ENCODE measurements at regions not wholly inside any gene's neighbourhood (a gene's known extent, or its start where the extent isn't known, plus 50 kb on each side); places are given as distances from the start of the nearest gene placed in this dataset.

DNA sequence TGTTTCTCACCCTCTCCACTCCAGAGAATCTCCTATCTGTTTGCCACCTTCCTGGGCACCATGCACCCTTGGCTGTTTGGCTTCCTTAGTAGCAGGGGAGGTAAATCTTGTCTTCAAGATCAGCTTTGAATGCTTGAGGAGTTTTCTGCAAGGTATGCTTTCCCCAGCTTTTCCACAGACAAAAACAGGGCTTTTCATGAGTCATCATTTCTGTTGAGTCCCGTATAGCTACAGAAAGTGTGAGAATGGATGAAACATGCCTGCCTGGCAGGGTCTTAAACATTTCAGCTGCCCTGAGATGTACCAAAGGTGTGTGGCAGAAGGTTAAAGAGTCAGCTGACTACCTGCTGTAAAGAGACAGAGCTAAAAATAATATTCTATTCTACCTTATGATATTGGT, 875.2 kb upstream of the EEF2KMT start:
- in situ Hi-C loops (cut with MboI; ENCODE audit: low sequenced_read_pairs, unreplicated experiment), result no loop called here
- DNase-seq (ENCODE audit: low spot score), result no peak
- TF ChIP-seq, protein P1, sequence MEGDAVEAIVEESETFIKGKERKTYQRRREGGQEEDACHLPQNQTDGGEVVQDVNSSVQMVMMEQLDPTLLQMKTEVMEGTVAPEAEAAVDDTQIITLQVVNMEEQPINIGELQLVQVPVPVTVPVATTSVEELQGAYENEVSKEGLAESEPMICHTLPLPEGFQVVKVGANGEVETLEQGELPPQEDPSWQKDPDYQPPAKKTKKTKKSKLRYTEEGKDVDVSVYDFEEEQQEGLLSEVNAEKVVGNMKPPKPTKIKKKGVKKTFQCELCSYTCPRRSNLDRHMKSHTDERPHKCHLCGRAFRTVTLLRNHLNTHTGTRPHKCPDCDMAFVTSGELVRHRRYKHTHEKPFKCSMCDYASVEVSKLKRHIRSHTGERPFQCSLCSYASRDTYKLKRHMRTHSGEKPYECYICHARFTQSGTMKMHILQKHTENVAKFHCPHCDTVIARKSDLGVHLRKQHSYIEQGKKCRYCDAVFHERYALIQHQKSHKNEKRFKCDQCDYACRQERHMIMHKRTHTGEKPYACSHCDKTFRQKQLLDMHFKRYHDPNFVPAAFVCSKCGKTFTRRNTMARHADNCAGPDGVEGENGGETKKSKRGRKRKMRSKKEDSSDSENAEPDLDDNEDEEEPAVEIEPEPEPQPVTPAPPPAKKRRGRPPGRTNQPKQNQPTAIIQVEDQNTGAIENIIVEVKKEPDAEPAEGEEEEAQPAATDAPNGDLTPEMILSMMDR (IDR thresholded peaks at IDR 0.05; ENCODE audit: borderline replicate concordance, control extremely low read depth, extremely low read depth, insufficient read depth, missing control alignments), result no peak

DNA sequence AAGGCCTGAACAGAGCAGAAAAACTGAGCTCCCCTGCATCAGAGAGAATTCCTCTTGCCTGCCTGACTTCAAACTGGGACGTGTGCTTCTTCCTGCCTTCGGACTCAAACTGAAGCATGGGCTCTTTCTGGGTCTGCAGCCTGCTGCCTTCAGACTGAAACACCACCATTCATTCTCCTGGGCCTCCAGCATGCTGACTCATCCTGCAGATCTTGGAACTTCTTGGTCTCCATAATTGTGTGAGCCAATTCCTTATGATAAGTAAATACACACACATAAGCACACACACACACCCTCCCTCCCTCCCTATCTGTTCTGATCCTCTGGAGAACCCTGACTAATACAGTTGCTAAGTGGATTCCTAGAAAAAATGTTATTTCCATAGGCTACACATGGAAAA, 874.3 kb upstream of the EEF2KMT start:
- DNase-seq (ENCODE audit: low spot score), result no peak
- in situ Hi-C loops (cut with MboI; ENCODE audit: low sequenced_read_pairs, unreplicated experiment), result no loop called here

DNA sequence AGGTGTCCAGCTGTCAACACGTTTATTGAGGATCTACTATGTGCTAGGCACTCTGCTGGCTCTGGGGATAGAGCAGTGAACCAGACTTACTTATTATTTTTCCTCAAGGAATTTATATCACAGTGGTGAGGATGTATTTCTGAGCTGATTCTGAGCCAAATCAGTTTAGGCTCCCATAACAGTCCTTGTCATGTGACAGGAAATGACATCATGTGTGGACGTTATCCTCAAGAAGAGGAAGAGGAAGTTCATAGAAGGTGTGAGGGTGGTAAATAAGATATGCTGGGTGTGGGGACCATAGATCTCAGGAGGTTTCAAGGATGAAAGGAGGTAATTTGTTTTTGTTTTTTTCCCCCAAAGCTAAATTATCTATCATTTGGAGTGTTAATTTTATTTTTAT, 873.5 kb upstream of the EEF2KMT start:
- TF ChIP-seq, protein P1 (IDR thresholded peaks at IDR 0.05; ENCODE audit: borderline replicate concordance, control extremely low read depth, extremely low read depth, insufficient read depth, missing control alignments), result no peak
- in situ Hi-C loops (cut with MboI; ENCODE audit: low sequenced_read_pairs, unreplicated experiment), result no loop called here

More for the DNA sequence above, 874.3 kb upstream of the EEF2KMT start:
- TF ChIP-seq, protein P1 (IDR thresholded peaks at IDR 0.05; ENCODE audit: borderline replicate concordance, control extremely low read depth, extremely low read depth, insufficient read depth, missing control alignments), result no peak

DNA sequence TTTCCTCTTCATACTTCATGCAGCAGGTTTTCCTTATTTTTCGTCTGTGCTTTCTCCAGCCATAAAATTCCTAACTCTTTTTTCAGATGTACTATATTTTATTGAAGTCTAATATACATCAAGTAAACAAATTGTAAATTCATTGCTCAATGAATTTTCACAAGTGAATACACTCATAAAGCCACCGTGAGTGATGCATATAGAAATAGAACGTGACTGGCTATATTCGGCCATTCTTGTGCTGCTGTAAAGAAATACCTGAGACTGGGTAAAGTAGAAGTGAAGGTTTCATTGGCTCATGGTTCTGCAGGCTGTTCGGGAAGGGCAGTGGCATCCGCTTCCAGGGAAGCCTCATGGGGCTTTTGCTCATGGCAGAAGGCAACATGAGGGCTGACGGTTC, 868.4 kb upstream of the EEF2KMT start:
- in situ Hi-C loops (cut with MboI; ENCODE audit: low sequenced_read_pairs, unreplicated experiment), result no loop called here
- DNase-seq (ENCODE audit: low spot score), result no peak
- TF ChIP-seq, protein P1 (IDR thresholded peaks at IDR 0.05; ENCODE audit: borderline replicate concordance, control extremely low read depth, extremely low read depth, insufficient read depth, missing control alignments), result no peak

More for the DNA sequence above, 873.5 kb upstream of the EEF2KMT start:
- DNase-seq (ENCODE audit: low spot score), result no peak

DNA sequence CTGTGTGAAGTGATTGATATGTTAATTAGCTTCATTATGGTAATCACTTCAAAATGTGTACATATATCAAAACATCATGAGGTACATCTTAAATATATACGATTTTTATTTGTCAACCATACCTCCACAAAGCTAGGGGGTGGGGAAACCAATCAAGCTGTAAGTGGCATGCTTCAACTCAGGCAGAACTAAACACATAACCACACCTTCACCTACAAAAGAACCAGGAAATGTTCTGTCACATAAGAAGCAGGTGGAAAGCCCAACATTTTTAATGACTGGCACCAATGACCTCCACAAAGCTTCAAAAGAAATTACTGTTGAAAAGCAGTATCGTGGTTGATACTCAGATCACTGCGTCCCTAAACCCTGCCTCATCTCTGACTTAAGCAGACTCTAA, 867.7 kb upstream of the EEF2KMT start:
- in situ Hi-C loops (cut with MboI; ENCODE audit: low sequenced_read_pairs, unreplicated experiment), result no loop called here
- DNase-seq (ENCODE audit: low spot score), result no peak
- TF ChIP-seq, protein P1 (IDR thresholded peaks at IDR 0.05; ENCODE audit: borderline replicate concordance, control extremely low read depth, extremely low read depth, insufficient read depth, missing control alignments), result no peak

DNA sequence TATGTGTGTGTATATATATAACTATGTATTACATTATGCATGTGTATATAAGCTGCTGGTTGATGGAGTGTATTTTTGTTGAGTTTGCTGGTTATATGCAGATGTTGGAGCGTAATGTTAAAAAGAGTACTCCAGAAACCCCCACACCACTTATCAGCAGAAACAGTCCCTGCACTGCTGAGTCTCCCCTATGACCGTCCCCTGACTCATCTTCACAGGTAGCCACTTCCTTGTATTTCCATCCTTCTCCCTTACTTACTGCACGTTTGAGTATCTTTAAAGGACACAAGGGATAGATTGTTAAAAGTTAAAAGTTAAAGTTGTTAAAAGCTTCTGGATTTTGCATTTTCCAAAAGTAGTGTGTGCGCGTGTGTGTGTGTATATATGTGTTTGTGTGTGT, 853.9 kb upstream of the EEF2KMT start:
- TF ChIP-seq, protein P1 (IDR thresholded peaks at IDR 0.05; ENCODE audit: borderline replicate concordance, control extremely low read depth, extremely low read depth, insufficient read depth, missing control alignments), result no peak
- in situ Hi-C loops (cut with MboI; ENCODE audit: low sequenced_read_pairs, unreplicated experiment), result no loop called here
- no peak for DNase-seq (ENCODE audit: low spot score)

DNA sequence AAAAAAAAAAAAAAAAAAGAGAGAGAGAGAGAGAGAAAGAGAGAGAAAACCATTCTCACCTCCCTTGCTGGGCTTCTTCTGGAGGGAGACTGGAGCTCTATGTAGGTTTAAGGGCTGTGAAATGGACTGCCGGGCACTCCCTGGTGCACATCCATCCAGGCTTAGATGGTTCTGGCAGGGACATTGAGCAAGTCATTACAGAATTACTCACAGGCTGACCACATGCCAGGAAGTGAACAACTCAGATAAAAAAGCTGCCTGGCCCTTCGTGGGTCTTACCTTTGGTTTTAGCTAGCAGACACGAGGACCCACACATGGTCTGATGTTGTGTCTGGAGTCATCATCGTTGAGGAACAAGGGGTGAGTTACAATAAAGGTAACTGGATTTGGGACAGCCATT, 847.4 kb upstream of the EEF2KMT start:
- TF ChIP-seq, protein P1 (IDR thresholded peaks at IDR 0.05; ENCODE audit: borderline replicate concordance, control extremely low read depth, extremely low read depth, insufficient read depth, missing control alignments), result no peak
- DNase-seq (ENCODE audit: low spot score), result no peak
- in situ Hi-C loops (cut with MboI; ENCODE audit: low sequenced_read_pairs, unreplicated experiment), result no loop called here

Data from GM13976 (cell line).